H9 (cell line): ENCODE measurements at regions not wholly inside any gene's neighbourhood (a gene's known extent, or its start where the extent isn't known, plus 50 kb on each side); places are given as distances from the start of the nearest gene placed in this dataset.

Experiments
- DNase-seq: peaks from one replicate; pipeline ENCODE4 v3.0.0-alpha.2; 2017
- H2AFZ ChIP-seq: one replicate; pipeline ENCODE4 v1.6.1; 2013; ENCODE audit warnings: mild to moderate bottlenecking, low read length, control low read depth, moderate library complexity
- H2AK5ac ChIP-seq: 2 replicates; pipeline ENCODE4 v1.6.1; 2013; ENCODE audit warnings: low read length, control low read depth, mixed read lengths; ENCODE audit not compliant: insufficient read length
- H2BK120ac ChIP-seq: one replicate; pipeline ENCODE4 v1.6.1; 2013; ENCODE audit warnings: low read depth, mild to moderate bottlenecking, low read length, control low read depth, inconsistent platforms; ENCODE audit not compliant: poor library complexity, severe bottlenecking
- H2BK12ac ChIP-seq: 2 replicates; pipeline ENCODE4 v1.6.1; 2013; ENCODE audit warnings: low read length, control low read depth, mixed read lengths, low read depth; ENCODE audit not compliant: insufficient read length
- H2BK15ac ChIP-seq: 2 replicates; pipeline ENCODE4 v1.6.1; 2013; ENCODE audit warnings: low read depth, low read length, control low read depth
- H2BK20ac ChIP-seq: one replicate; pipeline ENCODE4 v1.6.1; 2013; ENCODE audit warnings: low read depth, mild to moderate bottlenecking, low read length, control low read depth, inconsistent platforms; ENCODE audit not compliant: poor library complexity, severe bottlenecking
- H2BK5ac ChIP-seq: 2 replicates; pipeline ENCODE4 v1.6.1; 2013; ENCODE audit warnings: low read length, control low read depth, mixed read lengths; ENCODE audit not compliant: insufficient read length
- H3K14ac ChIP-seq: 2 replicates; pipeline ENCODE4 v1.6.1; 2013; ENCODE audit warnings: low read length, control low read depth; ENCODE audit not compliant: insufficient read depth
- H3K18ac ChIP-seq: 2 replicates; pipeline ENCODE4 v1.6.1; 2013; ENCODE audit warnings: low read depth, mild to moderate bottlenecking, mixed read lengths, low read length, control low read depth; ENCODE audit not compliant: insufficient read length
- H3K23ac ChIP-seq: 2 replicates; pipeline ENCODE4 v1.6.1; 2013; ENCODE audit warnings: low read length, control low read depth, mixed read lengths, low read depth; ENCODE audit not compliant: insufficient read length
- H3K23me2 ChIP-seq: 2 replicates; pipeline ENCODE4 v1.6.1; 2013; ENCODE audit warnings: low read depth, mild to moderate bottlenecking, mixed read lengths, low read length, control low read depth; ENCODE audit not compliant: insufficient read length, poor library complexity, severe bottlenecking
- H3K27ac ChIP-seq: 2 replicates; pipeline ENCODE4 v1.5.1; 2013; ENCODE audit warnings: low read length, control low read depth, mixed read lengths, low read depth; ENCODE audit not compliant: insufficient read length
- H3K27me3 ChIP-seq: 2 replicates; pipeline ENCODE4 v1.6.1; 2013; ENCODE audit warnings: low read length, control low read depth, inconsistent platforms; ENCODE audit not compliant: insufficient read depth
- H3K4ac ChIP-seq: 2 replicates; pipeline ENCODE4 v1.6.1; 2013; ENCODE audit warnings: low read depth, mild to moderate bottlenecking, control low read depth, inconsistent platforms, low read length, moderate library complexity
- H3K4me1 ChIP-seq: 2 replicates; pipeline ENCODE4 v1.6.1; 2013; ENCODE audit warnings: low read length, control low read depth, inconsistent platforms; ENCODE audit not compliant: insufficient read depth
- H3K4me2 ChIP-seq: 2 replicates; pipeline ENCODE4 v1.6.1; 2013; ENCODE audit warnings: low read length, control low read depth, mixed read lengths; ENCODE audit not compliant: insufficient read length, insufficient read depth
- H3K56ac ChIP-seq: 2 replicates; pipeline ENCODE4 v1.6.1; 2013; ENCODE audit warnings: low read depth, mild to moderate bottlenecking, mixed read lengths, low read length, control low read depth; ENCODE audit not compliant: insufficient read length
- H3K79me1 ChIP-seq: 2 replicates; pipeline ENCODE4 v1.6.1; 2013; ENCODE audit warnings: low read depth, mild to moderate bottlenecking, moderate library complexity, low read length, control low read depth, inconsistent platforms; ENCODE audit not compliant: insufficient read depth, poor library complexity, severe bottlenecking
- H3K79me2 ChIP-seq: 2 replicates; pipeline ENCODE4 v1.6.1; 2013; ENCODE audit warnings: low read length, control low read depth, inconsistent platforms; ENCODE audit not compliant: insufficient read depth
- H3K9ac ChIP-seq: 2 replicates; pipeline ENCODE4 v1.6.1; 2013; ENCODE audit warnings: low read length, control low read depth, mixed read lengths; ENCODE audit not compliant: insufficient read length; ENCODE audit errors: extremely low read depth
- H3K9me3 ChIP-seq: one replicate; pipeline ENCODE4 v1.6.1; 2013; ENCODE audit warnings: low read depth, low read length, inconsistent platforms; ENCODE audit not compliant: control insufficient read depth
- H3T11ph ChIP-seq: one replicate; pipeline ENCODE4 v1.6.1; 2013; ENCODE audit warnings: mild to moderate bottlenecking, low read length, control low read depth, inconsistent platforms
- H4K20me1 ChIP-seq: one replicate; pipeline ENCODE4 v1.6.1; 2013; ENCODE audit not compliant: control insufficient read depth, insufficient read length, insufficient read depth
- H4K5ac ChIP-seq: 2 replicates; pipeline ENCODE4 v1.6.1; 2013; ENCODE audit warnings: low read depth, mild to moderate bottlenecking, mixed read lengths, low read length, control low read depth; ENCODE audit not compliant: insufficient read length
- H4K8ac ChIP-seq: replicated peaks from 2 replicates; pipeline ENCODE4 v1.6.1; 2013; ENCODE audit warnings: low read length, control low read depth, mixed read lengths, low read depth; ENCODE audit not compliant: insufficient read length
- H4K91ac ChIP-seq: 2 replicates; pipeline ENCODE4 v1.6.1; 2013; ENCODE audit warnings: low read depth, mild to moderate bottlenecking, moderate library complexity, mixed read lengths, low read length, control low read depth; ENCODE audit not compliant: insufficient read length
- H3K27ac Mint-ChIP-seq, 3 experiments: 2 replicates in 2 of 3; 3 replicates in 1 of 3; pipeline ENCODE4 v1.8.0; 2020 to 2021; ENCODE audit warnings: mixed read lengths in 3 of 3, mild to moderate bottlenecking in 1 of 3, moderate library complexity in 1 of 3
- H3K27me3 Mint-ChIP-seq: 2 replicates; pipeline ENCODE4 v1.8.0; 2021; ENCODE audit warnings: low read depth, mild to moderate bottlenecking, moderate library complexity, mixed read lengths
- H3K36me3 Mint-ChIP-seq, 3 experiments: 2 replicates in 2 of 3; 3 replicates in 1 of 3; pipeline ENCODE4 v1.8.0; 2020 to 2021; ENCODE audit warnings: low read depth in 3 of 3, mixed read lengths in 3 of 3; ENCODE audit not compliant: insufficient read depth in 1 of 3
- H3K4me1 Mint-ChIP-seq, 2 experiments: 2 replicates each; pipeline ENCODE4 v1.8.0; 2020; ENCODE audit warnings: mixed read lengths in 2 of 2
- H3K4me3 Mint-ChIP-seq, 2 experiments: 2 replicates in 1 of 2; 3 replicates in 1 of 2; pipeline ENCODE4 v1.8.0; 2020 to 2021; ENCODE audit warnings: mild to moderate bottlenecking in 2 of 2, mixed read lengths in 2 of 2, moderate library complexity in 1 of 2
- H3K9me3 Mint-ChIP-seq, 2 experiments: 2 replicates in 1 of 2; 3 replicates in 1 of 2; pipeline ENCODE4 v1.8.0; 2020; ENCODE audit warnings: mild to moderate bottlenecking in 2 of 2, mixed read lengths in 2 of 2, moderate library complexity in 1 of 2
- CTCF ChIP-seq: fragments of 200-600 bp; sonication (generic); conservative IDR thresholded peaks from 3 replicates; pipeline ENCODE4 v1.8.0; 2021; ENCODE audit warnings: antibody characterized with exemption, mild to moderate bottlenecking
- WGBS: extraction: QIAGEN DNeasy Blood & Tissue Kit; methylation state at CpG from one replicate; pipeline ENCODE4 v1.1.7; 2013; ENCODE audit warnings: missing lambda C conversion rate, low lambda C conversion rate, mixed read lengths; ENCODE audit not compliant: insufficient read length; ENCODE audit errors: extremely low coverage; 5-methylcytosine and 5-hydroxymethylcytosine counted together

- no peak overlapping the region for H4K8ac ChIP-seq
- no peak overlapping the region for H2AFZ ChIP-seq
- Mint-ChIP-seq H3K9me3 (peaks cover 10 to 16% of the 10 kb centered on the region in 2 experiments), H3K4me1 (peaks cover 2 to 5% of the 10 kb centered on the region in 2 experiments), H3K27me3 (no peaks in the 10 kb centered on the region; the same call in 1 of the 2 replicates), H3K4me3 (no peak overlapping the region), H3K27ac (no peak overlapping the region), H3K36me3 (peaks cover 0 to 10% (median 6%) of the 10 kb centered on the region in 3 experiments; a peak in 4 of 7 replicates)
- no peak overlapping the region for H3T11ph ChIP-seq
- H4K91ac ChIP-seq = no peak overlapping the region
- H3K4me2 ChIP-seq = no peak overlapping the region
- no peaks in the 10 kb centered on the region for H3K79me1 ChIP-seq
- H3K56ac ChIP-seq = no peak overlapping the region
- no peaks in the 10 kb centered on the region for H4K20me1 ChIP-seq
- H3K18ac ChIP-seq = no peak overlapping the region
- DNase-seq = no peak
- no peak overlapping the region for H3K4ac ChIP-seq
- no peak overlapping the region for H2BK120ac ChIP-seq
- no peaks in the 10 kb centered on the region for H3K23me2 ChIP-seq
- H3K79me2 ChIP-seq = no peaks in the 10 kb centered on the region
- no peak overlapping the region for H3K9ac ChIP-seq
- no peak overlapping the region for H2AK5ac ChIP-seq
- no peak for TF ChIP-seq CTCF
- H3K9me3 ChIP-seq = no peaks in the 10 kb centered on the region
- no peak overlapping the region for H2BK20ac ChIP-seq
- no peak overlapping the region for H2BK15ac ChIP-seq
- H2BK12ac ChIP-seq = no peak overlapping the region
- no peak overlapping the region for H3K23ac ChIP-seq
- no peak overlapping the region for H3K14ac ChIP-seq
- H3K4me1 ChIP-seq = no peaks in the 10 kb centered on the region
- no peak overlapping the region for H4K5ac ChIP-seq
- no peak overlapping the region for H3K27ac ChIP-seq
- WGBS = no CpG with 5 or more reads among the region's 5 CpGs
- H3K27me3 ChIP-seq = no peaks in the 10 kb centered on the region
- no peak overlapping the region for H2BK5ac ChIP-seq
Observed at GRCh38 chr2:23200787-23201114, 184.2 kb upstream of the KLHL29 start.
